HCT116 (cell line): ENCODE measurements at regions not wholly inside any gene's neighbourhood (a gene's known extent, or its start where the extent isn't known, plus 50 kb on each side); places are given as distances from the start of the nearest gene placed in this dataset.
"Not testable (repeated sequence)": the region's sequence is repeated elsewhere in the genome, so short reads cannot be mapped to it uniquely, and the experiment has no call there.

Source experiments
- CEBPB ChIP-seq: IDR thresholded peaks from 2 replicates; pipeline ENCODE4 v1.6.1; 2012; ENCODE audit warnings: low read depth
- CTCF ChIP-seq, 3 experiments: fragments of 200-600 bp in 1 of 3; sonication (generic) in 1 of 3; IDR thresholded peaks in 2 of 3; conservative IDR thresholded peaks in 1 of 3; 2 replicates each; pipeline ENCODE4 v1.5.1; 2012 to 2017; ENCODE audit warnings: low read depth in 2 of 3, low read length in 2 of 3, antibody characterized with exemption in 1 of 3, borderline replicate concordance in 1 of 3, control low read depth in 1 of 3, mild to moderate bottlenecking in 1 of 3, mixed read lengths in 1 of 3, mixed run types in 1 of 3, moderate library complexity in 1 of 3; ENCODE audit not compliant: insufficient read depth in 1 of 3
- RAD21 ChIP-seq: IDR thresholded peaks from 2 replicates; pipeline ENCODE4 v1.6.1; 2012; ENCODE audit warnings: low read depth, mild to moderate bottlenecking
- YY1 ChIP-seq: IDR thresholded peaks from 2 replicates; pipeline ENCODE4 v1.6.1; 2011; ENCODE audit warnings: low read length, low read depth, moderate library complexity, mild to moderate bottlenecking; ENCODE audit not compliant: insufficient replicate concordance; ENCODE audit errors: extremely low read depth
- ZNF274 ChIP-seq: fragments of 200-500 bp; sonication (Bioruptor generic); IDR thresholded peaks from 2 replicates; pipeline ENCODE4 v1.6.1; 2014; ENCODE audit warnings: mild to moderate bottlenecking, low read depth, low read length, inconsistent platforms

GRCh38 chr9:81421090-81421489 lies 268.3 kb downstream of the TLE1 start:
- TF ChIP-seq CTCF (IDR thresholded peaks at IDR 0.05 in 2 of 3, conservative IDR thresholded peaks at IDR 0.05 in 1 of 3; ENCODE audit: borderline replicate concordance in 1 of 3, insufficient read depth in 1 of 3, low read depth in 2 of 3, low read length in 2 of 3); YY1; RAD21; CEBPB; ZNF274: not testable (repeated sequence)
